NCI-H1105 (cell line): ENCODE measurements at regions not wholly inside any gene's neighbourhood (a gene's known extent, or its start where the extent isn't known, plus 50 kb on each side); places are given as distances from the start of the nearest gene placed in this dataset.

Experiments
- DNase-seq: peaks from one replicate; lab custom pipeline; 2025; lab: John Stamatoyannopoulos, UW

GRCh38 chr6:144835322-144835973 lies 550.3 kb downstream of the UTRN start:
- no peak for DNase-seq

- no peak for DNase-seq
Measured at GRCh38 chr6:144840619-144841018, 555.5 kb downstream of the UTRN start.

DNA sequence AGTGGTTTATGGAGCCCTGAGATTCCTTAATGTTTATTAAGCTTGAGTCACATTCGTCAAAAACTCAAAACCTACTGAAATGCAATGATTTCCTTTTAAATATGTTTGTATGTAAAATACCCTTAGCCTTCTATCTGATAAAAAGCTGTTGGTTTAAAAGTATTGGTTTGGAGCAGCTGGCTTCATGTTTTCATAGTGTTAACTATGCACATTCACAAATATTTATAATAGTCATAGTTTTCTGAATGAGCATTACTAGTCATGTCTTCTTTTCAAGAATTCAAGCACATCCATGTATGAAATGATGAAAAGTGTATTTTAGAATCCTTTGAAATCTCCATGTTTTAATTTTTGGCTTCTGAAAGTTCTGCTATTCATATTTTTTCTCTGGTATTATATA lies 558.6 kb downstream of the UTRN start:
- DNase-seq: no peak

GRCh38 chr6:144844596-144844995 lies 559.5 kb downstream of the UTRN start:
- no peak for DNase-seq

GRCh38 chr6:144845186-144845585 lies 560.1 kb downstream of the UTRN start:
- DNase-seq: no peak

- DNase-seq: no peak
Measured at GRCh38 chr6:144847916-144848315, 562.8 kb downstream of the UTRN start.

DNA sequence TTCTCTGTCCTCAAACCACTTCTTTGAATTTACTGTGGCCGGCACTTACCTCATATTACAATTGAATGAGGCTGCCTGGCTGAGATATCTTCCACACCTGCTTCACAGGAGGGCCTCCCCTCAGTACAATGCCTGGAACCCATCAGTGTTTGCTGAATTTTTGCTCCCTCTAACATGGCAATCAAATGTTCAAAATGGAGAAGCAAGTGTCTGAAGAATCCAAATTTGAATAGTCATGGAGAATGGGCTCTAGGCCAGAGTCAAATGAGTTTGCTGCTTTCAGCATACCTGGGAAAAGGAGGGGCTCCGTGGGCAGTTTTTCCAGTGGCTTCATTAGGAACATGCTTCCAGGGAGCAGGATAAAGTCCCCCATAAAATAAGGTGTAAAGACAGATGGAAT lies 564.8 kb downstream of the UTRN start:
- peak; percentile 10 for DNase-seq

DNA sequence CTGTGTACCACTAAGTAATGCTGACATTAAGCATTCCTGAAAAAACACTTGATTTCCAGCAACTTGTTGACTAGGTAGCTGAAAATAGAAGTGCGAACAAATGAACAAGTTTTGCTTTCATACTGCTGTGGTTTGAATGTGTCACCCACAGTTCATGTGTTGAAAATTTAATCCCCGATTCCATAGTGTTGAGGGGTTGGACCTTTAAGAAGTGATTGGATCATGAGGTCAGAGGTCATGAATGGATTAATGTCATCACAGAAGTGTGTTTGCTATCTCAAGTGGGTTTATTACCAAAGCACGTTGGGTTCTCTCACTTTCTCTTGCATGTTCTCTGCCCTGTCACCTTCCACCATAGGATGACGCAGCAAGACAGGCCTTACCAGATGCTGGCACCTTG lies 568.5 kb downstream of the UTRN start:
- no peak for DNase-seq

- DNase-seq: no peak
Measured at GRCh38 chr6:144854654-144855053, 569.5 kb downstream of the UTRN start.

GRCh38 chr6:144855375-144855774 lies 570.2 kb downstream of the UTRN start:
- no peak for DNase-seq

DNA sequence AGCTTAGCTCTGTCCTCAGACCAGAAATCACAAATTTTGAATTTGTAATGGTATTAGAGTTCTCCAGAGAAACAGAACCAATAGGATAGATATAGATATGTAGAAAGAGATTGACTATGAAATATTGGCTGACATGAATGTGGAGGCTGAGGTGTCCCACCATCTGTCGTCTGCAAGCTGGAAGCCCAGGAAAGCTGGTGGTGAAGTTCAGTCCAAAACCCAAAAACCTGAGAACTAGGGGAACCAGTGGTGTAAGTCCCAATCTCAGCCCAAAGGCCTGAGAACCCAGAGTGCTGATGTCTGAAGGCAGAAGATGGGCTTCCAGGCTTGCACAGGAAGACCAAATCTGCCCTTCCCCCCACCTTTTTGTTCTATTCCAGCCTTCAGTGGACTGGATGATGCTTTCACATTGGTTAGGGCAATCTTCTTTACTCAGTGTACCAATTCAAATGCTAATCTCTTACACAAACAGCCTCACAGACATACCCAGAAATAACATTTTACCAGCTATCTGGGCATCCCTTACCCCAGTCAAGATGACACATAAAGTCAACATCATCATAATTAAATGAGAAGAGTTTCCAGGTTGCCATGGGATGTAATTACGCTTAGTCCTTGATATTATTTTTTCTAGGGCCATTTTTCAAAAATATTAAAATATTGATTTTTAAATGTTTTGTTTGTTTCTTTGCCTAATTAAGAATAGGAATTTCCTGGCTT lies 570.8 kb downstream of the UTRN start:
- no peak for DNase-seq

GRCh38 chr6:144856622-144857021 lies 571.5 kb downstream of the UTRN start:
- DNase-seq: no peak

DNA sequence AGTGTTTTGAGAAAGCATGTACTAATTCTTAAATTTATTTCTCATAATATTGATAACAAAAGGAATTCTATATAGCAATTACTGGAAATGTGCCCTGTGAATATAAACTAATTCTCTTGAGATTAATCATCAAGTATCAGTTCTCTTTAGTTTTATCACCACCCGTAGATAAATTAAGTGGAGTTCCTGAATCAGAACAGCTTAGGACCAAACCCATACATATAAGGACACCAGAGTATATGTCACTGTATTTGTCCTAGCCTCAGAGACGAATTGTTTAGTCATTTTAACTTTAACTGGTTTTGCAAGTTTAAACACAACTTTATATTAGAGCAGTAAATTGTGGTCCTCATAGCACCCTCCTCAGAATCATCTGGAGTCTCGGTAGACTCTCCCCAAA lies 572.0 kb downstream of the UTRN start:
- no peak for DNase-seq

DNA sequence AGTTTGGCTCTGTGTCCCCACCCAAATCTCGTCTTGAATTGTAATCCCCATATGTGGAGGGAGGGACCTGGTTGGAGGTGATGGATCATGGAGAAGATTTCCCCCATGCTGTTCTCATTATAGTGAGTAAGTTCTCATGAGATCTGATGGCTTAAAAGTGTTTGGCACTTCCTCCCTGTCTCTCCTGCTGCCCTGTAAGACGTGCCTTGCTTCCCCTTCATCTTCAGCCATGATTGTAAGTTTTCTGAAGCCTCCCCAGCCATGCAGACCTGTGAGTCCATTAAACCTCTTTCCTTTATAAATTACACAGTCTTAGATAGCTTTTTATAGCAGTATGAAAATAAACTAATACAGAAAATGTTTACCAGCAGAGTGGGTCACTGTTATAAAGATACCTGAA lies 577.6 kb downstream of the UTRN start:
- DNase-seq: no peak

GRCh38 chr6:144867761-144868160 lies 582.6 kb downstream of the UTRN start:
- DNase-seq: no peak

GRCh38 chr6:144870782-144871181 lies 585.6 kb downstream of the UTRN start:
- no peak for DNase-seq

GRCh38 chr6:144873623-144874378 lies 588.7 kb downstream of the UTRN start:
- DNase-seq: no peak

- DNase-seq: no peak
Measured at GRCh38 chr6:144876689-144877088, 591.6 kb downstream of the UTRN start.

DNA sequence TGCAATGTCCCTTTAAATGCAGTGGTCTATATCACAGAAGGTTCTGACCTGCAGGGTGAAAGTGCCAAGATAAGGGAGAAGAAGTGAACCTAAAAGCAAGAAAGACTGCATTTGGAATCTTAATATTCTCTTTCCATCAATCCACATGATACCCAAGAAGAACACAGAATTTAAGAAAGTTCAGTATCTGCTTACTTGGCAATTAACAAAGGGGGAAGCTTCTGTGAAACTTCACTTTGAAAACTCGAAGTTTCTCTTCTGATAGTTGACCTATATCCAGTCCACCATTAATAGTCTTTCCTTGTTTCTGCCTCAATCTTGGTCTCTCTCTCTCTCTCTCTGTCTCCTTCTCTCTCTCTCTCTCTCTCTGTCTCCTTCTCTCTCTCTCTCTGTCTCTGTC lies 592.0 kb downstream of the UTRN start:
- DNase-seq: no peak

DNA sequence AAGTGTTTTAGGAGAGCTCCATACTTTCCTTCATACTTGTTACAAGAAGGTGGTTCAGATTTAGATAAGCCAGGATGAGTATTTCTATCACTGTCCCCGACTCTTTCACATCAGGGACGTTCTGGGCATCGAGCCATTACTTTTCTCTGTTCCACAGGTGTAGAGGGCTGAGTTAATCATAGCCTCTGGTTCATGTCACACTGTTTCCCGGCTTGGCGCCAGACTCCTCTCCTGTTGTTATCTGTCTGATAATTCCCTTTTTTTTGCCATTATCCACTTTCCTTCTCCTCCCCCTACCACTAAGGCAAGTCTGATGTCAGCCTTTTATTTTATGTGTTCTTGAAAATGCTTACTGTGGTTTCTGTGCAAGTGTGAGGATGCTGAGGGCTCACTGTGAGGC lies 593.4 kb downstream of the UTRN start:
- DNase-seq: peak; percentile 86

DNA sequence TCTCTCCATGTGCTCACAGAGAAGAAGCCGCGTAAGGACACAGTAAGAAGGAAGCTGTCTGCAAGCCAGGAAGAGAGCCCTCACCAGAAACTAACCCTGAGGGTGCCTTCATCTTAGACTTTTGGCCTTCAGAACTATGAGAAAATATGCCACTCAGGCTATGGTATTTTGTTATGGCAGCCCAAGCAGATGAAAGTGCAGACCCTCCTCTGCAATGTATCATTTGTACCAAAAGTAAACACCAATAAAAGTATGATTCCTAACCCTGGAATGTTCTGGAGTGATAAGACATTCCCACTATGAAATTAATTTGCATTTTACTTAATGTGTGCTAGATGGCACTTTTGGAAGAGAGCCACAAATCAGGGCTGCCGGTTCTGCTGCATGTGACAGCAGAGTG lies 594.3 kb downstream of the UTRN start:
- DNase-seq: no peak

- DNase-seq: no peak
Measured at GRCh38 chr6:144882425-144882824, 597.3 kb downstream of the UTRN start.

DNA sequence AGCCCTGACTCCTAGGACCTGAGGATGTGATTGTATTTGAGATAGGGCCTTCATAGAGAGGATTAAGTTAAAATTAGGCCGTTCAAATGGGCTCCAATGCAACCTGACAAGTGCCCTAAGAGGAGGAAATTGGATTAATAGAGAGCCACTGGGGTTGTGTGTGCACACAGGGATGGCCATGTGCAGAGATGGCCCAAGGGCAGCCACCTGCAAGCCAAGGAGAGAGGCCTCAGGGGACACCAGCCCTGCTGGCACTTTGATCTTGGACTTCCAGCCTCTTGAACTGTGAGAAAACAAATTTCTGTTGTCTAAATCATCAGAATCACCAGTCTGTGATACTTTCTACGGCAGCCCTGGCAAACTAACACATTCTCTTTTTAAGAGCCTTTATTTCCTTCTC lies 598.8 kb downstream of the UTRN start:
- no peak for DNase-seq
